Testis (tissue), 2 donors: ENCODE measurements at regions not wholly inside any gene's neighbourhood (a gene's known extent, or its start where the extent isn't known, plus 50 kb on each side); places are given as distances from the start of the nearest gene placed in this dataset.

Source experiments
- POLR2A ChIP-seq: fragments of 450-650 bp; IDR thresholded peaks from one replicate; pipeline ENCODE4 v1.6.1; 2017; ENCODE audit warnings: antibody characterized with exemption, mild to moderate bottlenecking, moderate library complexity
- TF ChIP-seq, protein P1 (sequence below), 3 experiments: fragments of 450-650 bp in 2 of 3; fragments of 200-600 bp in 1 of 3; sonication (generic) in 1 of 3; IDR thresholded peaks; one replicate each; pipeline ENCODE4 v1.5.1; 2016 to 2019; ENCODE audit warnings: antibody characterized with exemption in 3 of 3, mild to moderate bottlenecking in 2 of 3, moderate library complexity in 1 of 3

GRCh38 chr20:24862606-24863005, 86.5 kb upstream of the CST7 start:
- no peak for TF ChIP-seq POLR2A
- TF ChIP-seq, protein P1, sequence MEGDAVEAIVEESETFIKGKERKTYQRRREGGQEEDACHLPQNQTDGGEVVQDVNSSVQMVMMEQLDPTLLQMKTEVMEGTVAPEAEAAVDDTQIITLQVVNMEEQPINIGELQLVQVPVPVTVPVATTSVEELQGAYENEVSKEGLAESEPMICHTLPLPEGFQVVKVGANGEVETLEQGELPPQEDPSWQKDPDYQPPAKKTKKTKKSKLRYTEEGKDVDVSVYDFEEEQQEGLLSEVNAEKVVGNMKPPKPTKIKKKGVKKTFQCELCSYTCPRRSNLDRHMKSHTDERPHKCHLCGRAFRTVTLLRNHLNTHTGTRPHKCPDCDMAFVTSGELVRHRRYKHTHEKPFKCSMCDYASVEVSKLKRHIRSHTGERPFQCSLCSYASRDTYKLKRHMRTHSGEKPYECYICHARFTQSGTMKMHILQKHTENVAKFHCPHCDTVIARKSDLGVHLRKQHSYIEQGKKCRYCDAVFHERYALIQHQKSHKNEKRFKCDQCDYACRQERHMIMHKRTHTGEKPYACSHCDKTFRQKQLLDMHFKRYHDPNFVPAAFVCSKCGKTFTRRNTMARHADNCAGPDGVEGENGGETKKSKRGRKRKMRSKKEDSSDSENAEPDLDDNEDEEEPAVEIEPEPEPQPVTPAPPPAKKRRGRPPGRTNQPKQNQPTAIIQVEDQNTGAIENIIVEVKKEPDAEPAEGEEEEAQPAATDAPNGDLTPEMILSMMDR (IDR thresholded peaks at IDR 0.05), result no peak
